HG03025 (cell line): ENCODE measurements at regions not wholly inside any gene's neighbourhood (a gene's known extent, or its start where the extent isn't known, plus 50 kb on each side); places are given as distances from the start of the nearest gene placed in this dataset.
"Not testable (repeated sequence)": the region's sequence is repeated elsewhere in the genome, so short reads cannot be mapped to it uniquely, and the experiment has no call there.

Experiments
- ATAC-seq: cut with Tn5 transposase; IDR thresholded peaks from one replicate; pipeline ENCODE4 v1.9.1; 2021; ENCODE audit warnings: mild to moderate bottlenecking, moderate library complexity; ENCODE audit not compliant: unreplicated experiment, low FRiP score

DNA sequence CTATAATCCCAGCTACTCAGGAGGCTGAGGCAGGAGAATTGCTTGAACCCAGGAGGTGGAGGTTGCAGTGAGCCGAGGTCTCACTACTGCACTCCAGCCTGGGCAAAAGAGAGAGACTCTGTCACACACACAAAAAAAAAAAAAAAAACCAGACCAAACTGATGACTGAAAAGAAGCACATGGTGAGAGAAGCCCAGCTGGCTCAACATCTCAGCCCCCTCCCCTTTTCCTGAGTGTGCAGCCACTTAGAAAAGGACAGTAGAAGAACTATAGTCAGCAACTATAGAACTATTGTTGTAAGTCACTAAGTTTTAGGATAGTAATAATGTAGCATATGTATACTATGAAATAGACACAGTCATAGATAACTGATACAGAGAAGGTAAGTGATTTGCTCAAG lies 87.2 kb upstream of the RALGPS2 start:
- ATAC-seq: no peak

DNA sequence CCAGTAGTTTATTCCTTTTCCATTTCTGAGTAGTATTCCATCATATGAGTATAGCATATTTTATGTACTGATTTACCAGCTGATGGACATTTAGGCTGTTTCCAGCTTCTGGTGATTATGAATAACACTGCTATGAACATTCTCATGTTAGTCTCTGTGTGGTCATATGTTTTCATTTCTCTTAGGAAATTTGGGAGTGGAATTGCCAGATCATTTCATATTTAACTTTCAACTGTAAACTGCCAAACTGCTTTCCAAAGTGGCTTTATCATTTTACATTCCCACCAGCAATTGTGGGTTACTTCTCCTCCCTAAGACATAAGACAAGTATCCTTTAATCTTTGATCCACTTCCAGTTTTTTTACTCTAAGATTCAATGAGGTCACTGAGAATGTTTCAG lies 85.7 kb upstream of the RALGPS2 start:
- no peak for ATAC-seq

- no peak for ATAC-seq
Observed at GRCh38 chr1:178642282-178642681, 82.8 kb upstream of the RALGPS2 start.

DNA sequence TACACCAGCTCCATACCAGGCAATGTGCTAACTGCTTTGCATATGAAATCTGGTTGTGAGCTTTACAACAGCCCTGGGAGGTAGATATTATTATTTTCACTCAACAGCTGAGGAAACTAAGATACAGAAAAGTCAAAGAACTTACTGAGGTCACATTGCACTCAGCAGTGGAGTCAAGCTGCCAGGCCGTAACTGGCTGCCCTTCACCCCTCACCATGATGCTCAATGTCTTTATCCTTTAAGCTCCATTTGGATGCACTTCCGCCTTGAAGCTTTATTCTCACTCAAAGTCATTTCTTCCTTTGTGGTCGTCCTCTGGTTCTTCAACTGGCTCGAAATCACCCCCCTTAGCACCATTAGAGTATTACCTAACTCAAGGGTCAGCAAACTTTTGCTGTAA lies 81.7 kb upstream of the RALGPS2 start:
- ATAC-seq: no peak

- ATAC-seq: no peak
Observed at GRCh38 chr1:178643831-178644230, 81.2 kb upstream of the RALGPS2 start.

GRCh38 chr1:178644308-178645120 lies 80.5 kb upstream of the RALGPS2 start:
- no peak for ATAC-seq

DNA sequence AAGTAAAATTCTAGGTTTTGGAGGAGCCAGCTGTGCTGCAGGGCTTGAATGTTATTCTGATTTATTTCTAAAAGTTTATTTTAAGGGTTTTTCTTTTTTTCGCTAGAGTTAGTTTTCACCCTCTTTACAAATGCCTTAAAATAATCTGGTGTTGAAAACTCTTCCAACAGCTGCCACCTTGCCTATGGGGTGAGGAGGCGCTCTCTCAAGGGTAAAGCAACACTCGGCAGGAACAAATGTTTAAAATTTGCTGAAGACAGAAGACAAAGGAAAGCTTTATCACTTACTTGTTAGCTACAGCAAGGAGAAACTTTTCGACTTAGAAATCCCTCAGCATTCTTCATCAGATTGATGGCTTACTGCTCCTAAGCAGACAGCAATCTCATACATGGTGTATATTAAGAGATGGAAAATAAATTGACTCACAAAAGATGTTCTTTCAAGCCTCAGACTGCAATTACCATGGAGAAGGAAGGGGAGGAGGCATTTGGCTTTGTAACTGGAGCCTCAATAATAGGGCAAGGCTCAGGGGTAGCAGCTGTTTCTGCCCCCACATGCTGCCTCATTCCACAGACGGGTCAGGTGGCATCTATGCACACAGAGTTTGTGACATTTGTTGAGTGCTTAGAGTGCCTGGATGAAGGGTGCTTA lies 79.8 kb upstream of the RALGPS2 start:
- ATAC-seq: no peak

- no peak for ATAC-seq
Observed at GRCh38 chr1:178645808-178646200, 79.2 kb upstream of the RALGPS2 start.

DNA sequence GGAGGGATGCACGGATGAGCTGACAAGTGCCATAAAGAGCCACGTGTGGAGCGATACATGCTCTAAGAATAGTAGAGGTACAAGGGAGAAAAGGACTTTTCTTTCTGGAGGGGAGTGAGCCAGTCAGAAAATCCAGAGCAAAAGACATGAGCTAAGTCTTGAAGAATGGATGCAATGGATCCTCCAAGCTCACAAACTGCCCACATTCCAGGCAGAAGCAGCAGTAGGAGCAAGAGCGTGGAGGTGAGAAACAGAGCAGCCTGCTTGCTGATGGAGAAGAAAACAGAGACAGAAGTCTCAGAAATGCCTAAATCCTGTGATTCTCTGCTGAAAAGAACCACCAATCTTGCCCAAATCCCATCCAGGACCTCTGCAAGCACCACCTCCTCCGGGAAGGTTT lies 78.2 kb upstream of the RALGPS2 start:
- ATAC-seq: no peak

DNA sequence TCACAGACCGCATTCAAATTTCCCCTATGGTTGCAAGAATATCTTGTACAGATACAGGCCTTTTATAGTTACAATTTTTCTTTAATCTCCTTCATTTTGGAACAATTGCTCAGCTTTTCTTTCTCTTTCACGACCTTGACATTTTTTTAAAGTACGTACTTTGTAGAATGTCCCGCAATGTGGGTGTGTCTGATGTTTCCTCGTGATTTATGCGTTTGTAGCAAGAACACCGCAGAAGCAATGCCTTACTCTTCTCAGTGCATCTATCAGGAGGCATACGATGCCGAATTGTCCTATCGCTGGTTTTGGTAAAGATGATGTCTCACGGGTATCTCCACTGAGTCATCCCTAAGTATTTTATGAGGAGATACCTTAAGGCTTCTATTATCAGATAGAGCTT lies 76.9 kb upstream of the RALGPS2 start:
- no peak for ATAC-seq

DNA sequence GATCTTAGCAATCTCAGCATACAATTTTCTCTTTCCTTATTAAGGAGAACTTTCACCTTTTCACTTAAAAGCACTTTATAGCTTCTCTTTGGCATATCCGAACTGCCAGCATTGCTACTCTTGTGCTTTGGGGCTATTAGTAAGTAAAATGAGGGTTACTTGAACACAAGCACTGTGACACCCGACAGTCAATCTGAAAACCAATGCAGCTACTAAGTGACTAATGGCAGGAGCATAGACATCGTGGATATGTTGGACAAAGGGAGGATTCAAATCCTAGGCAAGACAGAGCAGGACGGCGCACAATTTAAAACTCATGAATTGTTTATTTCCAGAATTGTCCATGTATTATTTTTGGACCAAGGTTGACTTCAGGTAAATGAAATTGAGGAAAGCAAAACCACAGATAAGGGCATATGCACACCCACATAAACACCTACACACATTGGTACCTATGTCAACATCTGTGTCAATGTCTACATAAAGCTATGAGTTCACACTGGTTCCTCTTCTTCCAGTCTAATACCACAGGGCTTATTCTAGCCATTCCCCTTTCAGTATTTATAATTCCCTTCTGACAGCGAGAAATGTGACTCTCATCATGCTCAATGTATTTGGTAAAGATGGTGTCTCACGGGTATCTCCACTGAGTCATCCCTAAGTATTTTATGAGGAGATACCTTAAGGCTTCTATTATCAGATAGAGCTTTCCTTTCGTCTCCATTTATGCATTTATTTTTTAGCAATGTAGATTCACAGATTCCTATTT lies 75.3 kb upstream of the RALGPS2 start:
- no peak for ATAC-seq

- no peak for ATAC-seq
Observed at GRCh38 chr1:178650934-178651511, 74.0 kb upstream of the RALGPS2 start.

DNA sequence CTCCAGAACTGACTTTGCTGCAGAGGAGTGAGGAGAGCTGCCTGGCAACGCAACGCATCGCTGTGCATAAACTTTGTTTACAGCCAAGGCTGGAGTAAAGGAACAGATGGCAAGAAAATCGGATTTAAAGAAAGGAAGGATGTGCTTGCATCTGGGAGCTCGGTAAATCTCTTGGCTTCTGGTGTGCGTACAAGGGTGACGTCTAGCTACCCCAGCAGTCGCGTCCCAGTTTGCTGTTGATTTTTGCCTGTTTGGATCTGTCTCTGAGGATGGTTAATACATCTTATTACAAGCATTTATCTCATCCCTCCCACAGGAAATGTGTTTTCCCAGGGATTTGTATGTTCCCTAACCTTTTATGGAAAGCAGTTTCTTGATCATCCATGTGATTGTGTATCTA lies 73.3 kb upstream of the RALGPS2 start:
- no peak for ATAC-seq

- no peak for ATAC-seq
Observed at GRCh38 chr1:178652506-178653490, 72.2 kb upstream of the RALGPS2 start.

DNA sequence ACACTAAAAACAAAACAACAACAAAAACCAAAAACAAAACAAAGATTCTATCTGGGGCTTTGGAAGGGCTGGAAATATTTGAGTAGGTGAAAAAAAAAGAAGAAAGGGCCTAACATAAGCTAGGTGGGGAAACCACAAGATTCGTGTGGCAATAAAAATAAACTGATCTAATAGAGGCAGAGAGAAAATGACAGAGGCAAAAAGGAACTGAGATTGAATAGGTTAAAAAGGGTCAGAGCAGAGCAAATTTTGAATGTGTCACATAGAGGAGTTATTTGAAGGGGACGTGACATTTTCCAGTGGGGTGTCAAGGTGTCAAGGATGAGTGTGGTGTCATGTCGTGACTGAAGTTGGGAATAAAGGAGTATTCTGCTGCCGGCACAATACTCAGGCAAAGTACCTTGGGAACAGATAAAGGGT lies 65.2 kb upstream of the RALGPS2 start:
- peak; percentile 68 for ATAC-seq

GRCh38 chr1:178660461-178660860 lies 64.6 kb upstream of the RALGPS2 start:
- ATAC-seq: no peak

DNA sequence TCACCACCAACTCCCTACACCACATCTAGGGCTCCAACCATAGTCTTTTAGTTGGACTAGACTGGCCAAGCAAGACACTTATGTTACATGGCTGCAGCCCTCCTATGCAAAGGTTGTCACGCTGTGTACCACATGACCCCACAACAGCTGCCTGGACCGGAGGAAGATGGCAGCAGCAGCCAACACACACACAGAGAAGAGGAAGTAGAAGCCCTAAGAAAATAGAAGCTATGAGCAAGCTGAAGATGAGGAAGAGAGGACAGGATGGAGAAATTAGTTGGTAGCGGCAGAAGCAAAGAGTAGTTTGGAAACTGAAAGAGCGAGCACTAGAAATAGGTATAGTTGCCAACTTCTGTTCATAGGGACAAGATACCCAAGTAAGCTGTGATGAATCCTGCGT lies 60.8 kb upstream of the RALGPS2 start:
- ATAC-seq: peak; percentile 74

- no peak for ATAC-seq
Observed at GRCh38 chr1:178665579-178665978, 59.5 kb upstream of the RALGPS2 start.

DNA sequence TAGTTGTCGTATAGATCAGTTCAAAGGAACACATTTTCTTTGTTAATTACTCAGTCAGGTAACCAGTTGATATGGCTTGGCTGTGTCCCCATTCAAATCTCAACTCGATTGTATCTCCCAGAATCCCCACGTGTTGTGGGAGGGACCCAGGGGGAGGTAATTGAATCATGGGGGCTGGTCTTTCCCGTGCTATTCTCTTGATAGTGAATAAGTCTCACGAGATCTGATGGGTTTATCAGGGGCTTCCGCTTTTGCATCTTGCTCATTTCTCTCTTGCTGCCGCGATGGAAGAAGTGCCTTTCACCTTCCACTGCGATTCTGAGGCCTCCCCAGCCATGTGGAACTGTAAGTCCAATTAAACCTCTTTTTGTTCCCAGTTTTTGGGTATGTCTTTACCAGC lies 58.2 kb upstream of the RALGPS2 start:
- ATAC-seq: not testable (repeated sequence)

- no peak for ATAC-seq
Observed at GRCh38 chr1:178672434-178672833, 52.6 kb upstream of the RALGPS2 start.
